H1 (cell line): ENCODE measurements at regions not wholly inside any gene's neighbourhood (a gene's known extent, or its start where the extent isn't known, plus 50 kb on each side); places are given as distances from the start of the nearest gene placed in this dataset.

Experiments used
- CTCF ChIA-PET: fragments of 300-600 bp; sonication (Branson Sonifier 250); formaldehyde crosslinking; loops from one replicate; lab custom pipeline; 2021; ENCODE audit not compliant: partially characterized antibody; lab: Charles Lee
- POLR2A ChIA-PET: fragments of 300-600 bp; sonication (Branson Sonifier 250); formaldehyde crosslinking; loops from one replicate; lab custom pipeline; 2021; ENCODE audit warnings: inconsistent platforms; ENCODE audit not compliant: partially characterized antibody; lab: Charles Lee
- DNase-seq, 2 experiments: peaks; one replicate each; pipeline versions ENCODE4 v3.0.0 to v3.0.0-alpha.2; 2010 to 2022; ENCODE audit warnings: low spot score in 2 of 2, low read depth in 1 of 2, mixed read lengths in 1 of 2
- FAIRE-seq: peaks from 2 replicates; lab custom pipeline; 2011; peaks lifted over from hg19 to GRCh38; lab: Jason Lieb, UNC
- H2AFZ ChIP-seq: 2 replicates; pipeline ENCODE4 v1.8.1; 2012; ENCODE audit warnings: low read length, inconsistent platforms
- H2AK5ac ChIP-seq: 2 replicates; pipeline ENCODE4 v1.6.1; 2013; ENCODE audit warnings: low read depth, low read length
- H2BK120ac ChIP-seq: replicated peaks from 2 replicates; pipeline ENCODE3; 2013; ENCODE audit warnings: low read depth, low read length, inconsistent platforms
- H2BK12ac ChIP-seq: 2 replicates; pipeline ENCODE4 v1.6.1; 2013; ENCODE audit warnings: low read depth, low read length
- H2BK15ac ChIP-seq: 2 replicates; pipeline ENCODE4 v1.6.1; 2013; ENCODE audit warnings: low read length
- H2BK20ac ChIP-seq: 2 replicates; pipeline ENCODE4 v1.6.1; 2013; ENCODE audit warnings: low read length
- H2BK5ac ChIP-seq: 2 replicates; pipeline ENCODE4 v1.6.1; 2013; ENCODE audit warnings: low read depth, low read length
- H3K14ac ChIP-seq: 2 replicates; pipeline ENCODE4 v1.6.1; 2013; ENCODE audit warnings: inconsistent platforms; ENCODE audit not compliant: insufficient read length
- H3K18ac ChIP-seq: 2 replicates; pipeline ENCODE4 v1.6.1; 2013; ENCODE audit warnings: low read length; ENCODE audit errors: extremely low read depth
- H3K23ac ChIP-seq: 2 replicates; pipeline ENCODE4 v1.6.1; 2013; ENCODE audit warnings: inconsistent platforms; ENCODE audit not compliant: insufficient read length
- H3K23me2 ChIP-seq: 2 replicates; pipeline ENCODE4 v1.6.1; 2013; ENCODE audit warnings: low read depth, low read length
- H3K27ac ChIP-seq: 2 replicates; pipeline ENCODE4 v1.6.1; 2011; ENCODE audit warnings: low read depth, low read length, inconsistent platforms
- H3K27me3 ChIP-seq, 4 experiments: replicated peaks in 1 of 4; 1 replicate in 1 of 4; 2 replicates in 3 of 4; pipeline versions ENCODE4 v1.6.1 to v1.8.1; 2011 to 2013; ENCODE audit warnings: low read length in 3 of 4, mild to moderate bottlenecking in 3 of 4, inconsistent platforms in 2 of 4, mixed read lengths in 2 of 4, moderate library complexity in 1 of 4; ENCODE audit not compliant: control insufficient read depth in 3 of 4, insufficient read depth in 3 of 4; ENCODE audit errors: extremely low read depth in 1 of 4
- H3K36me3 ChIP-seq, 4 experiments: 2 replicates each; pipeline versions ENCODE4 v1.6.1 to v1.8.1; 2011 to 2013; ENCODE audit warnings: mild to moderate bottlenecking in 4 of 4, low read length in 3 of 4, moderate library complexity in 2 of 4, control low read depth in 1 of 4, inconsistent platforms in 1 of 4; ENCODE audit not compliant: insufficient read depth in 4 of 4, control insufficient read depth in 2 of 4
- H3K4ac ChIP-seq: replicated peaks from 2 replicates; pipeline ENCODE3; 2013; ENCODE audit warnings: low read length, low read depth, mixed read lengths, inconsistent platforms; ENCODE audit not compliant: insufficient read length
- H3K4me1 ChIP-seq, 4 experiments: replicated peaks in 1 of 4; 1 replicate in 1 of 4; 2 replicates in 3 of 4; pipeline versions ENCODE4 v1.6.1 to v1.8.1; 2011 to 2013; ENCODE audit warnings: low read length in 3 of 4, inconsistent platforms in 2 of 4, mixed read lengths in 1 of 4; ENCODE audit not compliant: insufficient read depth in 4 of 4, control insufficient read depth in 3 of 4
- H3K4me2 ChIP-seq, 2 experiments: 2 replicates each; pipeline versions ENCODE4 v1.6.1 to v1.8.1; 2011 to 2013; ENCODE audit warnings: low read depth in 2 of 2, low read length in 2 of 2, control low read depth in 1 of 2, inconsistent platforms in 1 of 2, mild to moderate bottlenecking in 1 of 2; ENCODE audit not compliant: insufficient read depth in 1 of 2
- H3K4me3 ChIP-seq, 4 experiments: fragments of 200-600, 300-600 bp in 1 of 4; sonication (generic), shearing (Covaris generic), sonication (Bioruptor Twin) in 1 of 4; 2 replicates each; pipeline versions ENCODE4 v1.5.1 to v1.8.1; 2011 to 2016; ENCODE audit warnings: low read length in 4 of 4, low read depth in 3 of 4, control low read depth in 2 of 4, inconsistent platforms in 2 of 4, mild to moderate bottlenecking in 2 of 4, mixed read lengths in 1 of 4, moderate library complexity in 1 of 4; ENCODE audit not compliant: insufficient read depth in 2 of 4; ENCODE audit errors: extremely low read depth in 1 of 4
- H3K56ac ChIP-seq: replicated peaks from 2 replicates; pipeline ENCODE3; 2013; ENCODE audit warnings: low read depth, mild to moderate bottlenecking, mixed read lengths, low read length, inconsistent platforms; ENCODE audit not compliant: insufficient read length
- H3K79me1 ChIP-seq: 2 replicates; pipeline ENCODE4 v1.6.1; 2013; ENCODE audit warnings: low read depth, low read length, control low read depth
- H3K79me2 ChIP-seq, 2 experiments: 2 replicates each; pipeline versions ENCODE4 v1.6.1 to v1.8.1; 2012 to 2013; ENCODE audit warnings: low read length in 2 of 2, mild to moderate bottlenecking in 2 of 2, inconsistent platforms in 1 of 2; ENCODE audit not compliant: insufficient read depth in 2 of 2, control insufficient read depth in 1 of 2
- H3K9ac ChIP-seq, 4 experiments: replicated peaks in 1 of 4; 1 replicate in 1 of 4; 2 replicates in 3 of 4; pipeline versions ENCODE4 v1.6.1 to v1.8.1; 2011 to 2013; ENCODE audit warnings: low read depth in 3 of 4, low read length in 3 of 4, control low read depth in 2 of 4, mild to moderate bottlenecking in 2 of 4, moderate library complexity in 2 of 4, inconsistent platforms in 1 of 4; ENCODE audit errors: extremely low read depth in 1 of 4
- H3K9me3 ChIP-seq, 2 experiments: 2 replicates each; pipeline versions ENCODE4 v1.6.1 to v1.8.1; 2012 to 2013; ENCODE audit warnings: mild to moderate bottlenecking in 2 of 2, moderate library complexity in 2 of 2, control low read depth in 1 of 2, inconsistent platforms in 1 of 2, low read depth in 1 of 2, low read length in 1 of 2, mixed read lengths in 1 of 2; ENCODE audit not compliant: insufficient read depth in 2 of 2
- H4K20me1 ChIP-seq, 2 experiments: replicated peaks in 1 of 2; 2 replicates each; pipeline versions ENCODE3 to v1.8.1; 2011 to 2013; ENCODE audit warnings: inconsistent platforms in 2 of 2, low read length in 2 of 2, mild to moderate bottlenecking in 1 of 2; ENCODE audit not compliant: insufficient read depth in 2 of 2, control insufficient read depth in 1 of 2
- H4K5ac ChIP-seq: 2 replicates; pipeline ENCODE4 v1.6.1; 2013; ENCODE audit warnings: low read length, low read depth, mixed read lengths, inconsistent platforms; ENCODE audit not compliant: insufficient read length
- H4K8ac ChIP-seq: 2 replicates; pipeline ENCODE4 v1.8.0; 2013; ENCODE audit warnings: mild to moderate bottlenecking, moderate library complexity, low read length, inconsistent platforms; ENCODE audit not compliant: insufficient read depth; ENCODE audit errors: extremely low read depth
- H4K91ac ChIP-seq: replicated peaks from 2 replicates; pipeline ENCODE3; 2013; ENCODE audit warnings: low read length, mixed read lengths, inconsistent platforms; ENCODE audit not compliant: insufficient read length
- KDM1A ChIP-seq: fragments of 200-600, 300-600 bp; sonication (generic); IDR thresholded peaks from 2 replicates; pipeline ENCODE4 v1.7.1; 2016; ENCODE audit warnings: mild to moderate bottlenecking, low read length, borderline replicate concordance
- POU5F1 ChIP-seq: IDR thresholded peaks from 2 replicates; pipeline ENCODE4 v1.6.1; 2011; ENCODE audit warnings: low read depth, mild to moderate bottlenecking, low read length, moderate library complexity
- SIX5 ChIP-seq: IDR thresholded peaks from 2 replicates; pipeline ENCODE4 v1.6.1; 2011; ENCODE audit warnings: mild to moderate bottlenecking, low read depth, low read length
- TAF1 ChIP-seq: IDR thresholded peaks from 2 replicates; pipeline ENCODE4 v1.6.1; 2011; ENCODE audit warnings: mild to moderate bottlenecking, low read depth, low read length
- WGBS, 2 experiments: shearing (Covaris generic) in 1 of 2; methylation state at CpG; one replicate each; pipeline versions ENCODE4 v1.1.6 to v1.1.7; 2013 to 2015; ENCODE audit warnings: low lambda C conversion rate in 2 of 2, mixed read lengths in 2 of 2, inconsistent platforms in 1 of 2, low coverage in 1 of 2, missing lambda C conversion rate in 1 of 2; ENCODE audit not compliant: insufficient replicate concordance in 2 of 2, insufficient coverage in 1 of 2, insufficient read length in 1 of 2; ENCODE audit errors: extremely low coverage in 1 of 2, missing lambda C conversion rate in 1 of 2; 5-methylcytosine and 5-hydroxymethylcytosine counted together

GRCh38 chr20:7703996-7704395 lies 236.3 kb downstream of the HAO1 start:
- Histone ChIP-seq H3K9ac (no peak overlapping the region), H3K4ac (no peak overlapping the region), H3K27me3 (no peaks in the 10 kb centered on the region), H2BK20ac (no peak overlapping the region), H3K23ac (no peak overlapping the region), H4K8ac (no peak overlapping the region), H3K56ac (no peak overlapping the region), H3K4me1 (no peaks in the 10 kb centered on the region), H4K5ac (no peak overlapping the region), H2BK15ac (no peak overlapping the region), H3K4me3 (no peak overlapping the region), H3K18ac (no peak overlapping the region), H4K20me1 (no peaks in the 10 kb centered on the region), H2AK5ac (no peak overlapping the region), H3K23me2 (no peaks in the 10 kb centered on the region), H2BK120ac (no peak overlapping the region), H3K14ac (no peak overlapping the region), H2AFZ (no peak overlapping the region), H3K9me3 (no peaks in the 10 kb centered on the region), H3K36me3 (no peaks in the 10 kb centered on the region), H2BK5ac (no peak overlapping the region), H3K79me1 (no peaks in the 10 kb centered on the region), H4K91ac (no peak overlapping the region), H3K27ac (no peak overlapping the region), H3K79me2 (no peaks in the 10 kb centered on the region), H2BK12ac (no peak overlapping the region), H3K4me2 (no peak overlapping the region)
- DNase-seq (no peak), FAIRE-seq (no peak)
- 85% methylated on average over 2 of the region's 2 CpGs; no CpG with 5 or more reads in 1 of the 2 experiments for WGBS, 2 experiments
- ChIA-PET POLR2A (no interaction called here), CTCF (no interaction called here)
- TF ChIP-seq POU5F1: no peak
- TF ChIP-seq SIX5: no peak
- no peak for TF ChIP-seq KDM1A
- TF ChIP-seq TAF1: no peak
